Upper lobe of right lung (tissue), 1 donor: ENCODE measurements at regions not wholly inside any gene's neighbourhood (a gene's known extent, or its start where the extent isn't known, plus 50 kb on each side); places are given as distances from the start of the nearest gene placed in this dataset.

Experiments used
- ATAC-seq: fragments of 200-7000 bp; cut with Tn5 transposase; one replicate; pipeline ENCODE4 v1.9.1; 2020; ENCODE audit warnings: mild to moderate bottlenecking, moderate library complexity
- DNase-seq: peaks from one replicate; pipeline ENCODE4 v3.0.0-alpha.2; 2020
- H3K27ac ChIP-seq: fragments of 200-600 bp; one replicate; pipeline ENCODE4 v1.8.0; 2022
- H3K27me3 ChIP-seq: fragments of 200-600 bp; one replicate; pipeline ENCODE4 v1.8.0; 2022; ENCODE audit warnings: mild to moderate bottlenecking
- H3K36me3 ChIP-seq: fragments of 200-600 bp; one replicate; pipeline ENCODE4 v1.8.0; 2022
- H3K4me1 ChIP-seq: fragments of 200-600 bp; one replicate; pipeline ENCODE4 v1.8.0; 2022
- H3K4me3 ChIP-seq: fragments of 200-600 bp; one replicate; pipeline ENCODE4 v1.8.0; 2022; ENCODE audit warnings: mild to moderate bottlenecking
- H3K9me3 ChIP-seq: fragments of 200-600 bp; one replicate; pipeline ENCODE4 v1.8.0; 2022
- intact Hi-C: fragments of 100-400 bp; cut with DNase I; formaldehyde crosslinking; loops from one replicate; pipeline ENCODE4 v1.11.0; 2022
- TF ChIP-seq, protein P1 (sequence below): fragments of 200-600 bp; IDR thresholded peaks from one replicate; pipeline ENCODE4 v1.8.0; 2022; ENCODE audit warnings: antibody characterized with exemption
- donor health status: DM: no; HTN: yes; CAD: no; lungs with severe emphysema.

DNA sequence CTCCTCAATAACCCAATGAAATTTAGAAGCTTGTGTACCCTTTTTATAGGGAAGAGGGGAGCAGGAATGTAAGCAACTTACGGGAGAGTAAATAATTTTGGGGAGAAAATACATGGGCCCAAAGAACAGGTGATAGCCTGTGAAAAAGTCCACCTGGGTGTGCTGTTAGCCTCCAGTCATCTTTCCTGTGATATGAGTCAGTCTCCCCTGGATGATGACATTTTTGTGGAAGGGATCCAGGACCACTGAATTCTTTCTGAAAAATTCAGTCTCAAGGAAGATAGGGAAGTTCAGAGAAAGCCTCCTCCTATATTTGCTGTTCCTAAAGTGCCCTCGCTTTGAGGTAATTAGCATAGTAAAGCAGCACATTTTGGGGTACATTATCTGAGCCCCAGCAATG is 149.8 kb downstream of the SQOR start:
- DNase-seq (no peak), ATAC-seq (no peak)
- H3K9me3 ChIP-seq: no peaks in the 10 kb centered on the region
- H3K4me1 ChIP-seq: no peaks in the 10 kb centered on the region
- no peaks in the 10 kb centered on the region for H3K36me3 ChIP-seq
- no peak overlapping the region for H3K4me3 ChIP-seq
- no peak overlapping the region for H3K27ac ChIP-seq
- TF ChIP-seq, protein P1, sequence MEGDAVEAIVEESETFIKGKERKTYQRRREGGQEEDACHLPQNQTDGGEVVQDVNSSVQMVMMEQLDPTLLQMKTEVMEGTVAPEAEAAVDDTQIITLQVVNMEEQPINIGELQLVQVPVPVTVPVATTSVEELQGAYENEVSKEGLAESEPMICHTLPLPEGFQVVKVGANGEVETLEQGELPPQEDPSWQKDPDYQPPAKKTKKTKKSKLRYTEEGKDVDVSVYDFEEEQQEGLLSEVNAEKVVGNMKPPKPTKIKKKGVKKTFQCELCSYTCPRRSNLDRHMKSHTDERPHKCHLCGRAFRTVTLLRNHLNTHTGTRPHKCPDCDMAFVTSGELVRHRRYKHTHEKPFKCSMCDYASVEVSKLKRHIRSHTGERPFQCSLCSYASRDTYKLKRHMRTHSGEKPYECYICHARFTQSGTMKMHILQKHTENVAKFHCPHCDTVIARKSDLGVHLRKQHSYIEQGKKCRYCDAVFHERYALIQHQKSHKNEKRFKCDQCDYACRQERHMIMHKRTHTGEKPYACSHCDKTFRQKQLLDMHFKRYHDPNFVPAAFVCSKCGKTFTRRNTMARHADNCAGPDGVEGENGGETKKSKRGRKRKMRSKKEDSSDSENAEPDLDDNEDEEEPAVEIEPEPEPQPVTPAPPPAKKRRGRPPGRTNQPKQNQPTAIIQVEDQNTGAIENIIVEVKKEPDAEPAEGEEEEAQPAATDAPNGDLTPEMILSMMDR: no peak
- intact Hi-C loops: no loop called here
- H3K27me3 ChIP-seq: no peaks in the 10 kb centered on the region

DNA sequence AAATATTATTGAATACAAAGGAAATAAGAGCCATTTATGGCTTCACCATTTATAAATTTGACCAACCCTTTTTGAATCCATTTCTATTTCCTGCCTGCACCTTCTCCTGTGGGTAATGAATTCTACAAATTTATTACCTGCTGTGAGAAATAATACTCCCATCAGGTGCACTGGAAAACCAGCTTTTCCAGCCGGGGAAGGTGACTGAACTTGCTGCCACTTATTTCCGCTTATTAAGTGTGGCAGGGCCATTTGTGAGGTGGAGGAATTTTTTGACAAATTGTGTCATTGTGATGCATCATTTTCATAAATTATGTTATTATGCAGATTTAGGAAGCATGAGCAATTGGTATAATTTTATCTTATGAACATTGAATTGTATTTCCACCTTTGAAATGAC is 151.1 kb downstream of the SQOR start:
- no peaks in the 10 kb centered on the region for H3K36me3 ChIP-seq
- H3K27ac ChIP-seq: no peak overlapping the region
- ATAC-seq (no peak), DNase-seq (no peak)
- TF ChIP-seq, protein P1: no peak
- H3K4me3 ChIP-seq: no peak overlapping the region
- H3K27me3 ChIP-seq: no peaks in the 10 kb centered on the region
- H3K4me1 ChIP-seq: no peaks in the 10 kb centered on the region
- H3K9me3 ChIP-seq: no peaks in the 10 kb centered on the region
- intact Hi-C loops: no loop called here

- DNase-seq: no peak
These were observed 155.6 kb downstream of the SQOR start for GRCh38 chr15:45790325-45790943.

DNA sequence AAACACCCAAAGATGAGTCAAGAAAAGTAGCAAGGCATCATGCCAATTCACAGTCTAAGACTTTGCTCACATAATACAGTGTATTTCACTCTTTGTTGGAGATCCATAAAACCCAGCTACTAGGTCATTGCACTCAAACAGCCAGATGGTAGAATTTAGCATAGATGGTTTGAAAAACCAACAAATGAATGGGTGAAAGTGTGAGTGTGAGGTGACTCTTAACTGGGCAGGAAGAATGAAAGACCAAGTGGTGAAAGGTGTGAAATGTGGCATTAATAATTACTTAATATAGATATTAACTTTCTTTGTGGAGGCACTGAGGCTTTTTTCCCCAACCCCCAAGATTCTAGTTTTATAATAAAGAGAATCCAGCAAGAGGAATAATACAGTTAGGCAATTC is 159.5 kb downstream of the SQOR start:
- Histone ChIP-seq H3K27ac (no peak overlapping the region), H3K4me1 (no peaks in the 10 kb centered on the region), H3K27me3 (no peaks in the 10 kb centered on the region), H3K9me3 (no peaks in the 10 kb centered on the region), H3K36me3 (no peaks in the 10 kb centered on the region), H3K4me3 (no peak overlapping the region)
- DNase-seq: no peak
- ATAC-seq: no peak
- TF ChIP-seq, protein P1: no peak
- intact Hi-C loops: no loop called here

More at GRCh38 chr15:45790325-45790943, 155.6 kb downstream of the SQOR start:
- no peak overlapping the region for H3K27ac ChIP-seq
- H3K4me1 ChIP-seq: no peaks in the 10 kb centered on the region
- H3K9me3 ChIP-seq: no peaks in the 10 kb centered on the region
- intact Hi-C loops: no loop called here
- no peaks in the 10 kb centered on the region for H3K36me3 ChIP-seq
- H3K4me3 ChIP-seq: no peak overlapping the region
- TF ChIP-seq, protein P1: peak; percentile 44
- no peaks in the 10 kb centered on the region for H3K27me3 ChIP-seq
- ATAC-seq: peak; percentile 56

GRCh38 chr15:45794712-45795439 is 160.0 kb downstream of the SQOR start:
- no peak for DNase-seq
- TF ChIP-seq, protein P1: no peak
- intact Hi-C loops: no loop called here

More at GRCh38 chr15:45794712-45795439, 160.0 kb downstream of the SQOR start:
- Histone ChIP-seq H3K9me3 (no peaks in the 10 kb centered on the region), H3K4me3 (no peak overlapping the region), H3K4me1 (no peaks in the 10 kb centered on the region), H3K27me3 (no peaks in the 10 kb centered on the region), H3K36me3 (no peaks in the 10 kb centered on the region), H3K27ac (no peak overlapping the region)
- ATAC-seq: no peak
